A673 (cell line): ENCODE measurements at regions not wholly inside any gene's neighbourhood (a gene's known extent, or its start where the extent isn't known, plus 50 kb on each side); places are given as distances from the start of the nearest gene placed in this dataset.

ENCODE experiments used
- BruUV-seq: library from RNA; stranded (reverse); fragments of 400-500 nt; replicated peaks from 2 replicates; lab custom pipeline; 2021; lab: Mats Ljungman, UMichigan
- CTCF ChIA-PET: fragments of 300-600 bp; sonication (Branson Sonifier 250); formaldehyde crosslinking; loops from one replicate; lab custom pipeline; 2022; ENCODE audit warnings: antibody characterized with exemption; lab: Charles Lee
- POLR2A ChIA-PET: fragments of 300-600 bp; sonication (Branson Sonifier 250); formaldehyde crosslinking; loops from one replicate; lab custom pipeline; 2022; ENCODE audit warnings: antibody characterized with exemption; ENCODE audit not compliant: low non-redundant PET; lab: Charles Lee
- DNase-seq: peaks from one replicate; pipeline ENCODE4 v3.0.0-alpha.2; 2015; ENCODE audit warnings: low spot score
- H3K27ac ChIP-seq: fragments of 200-600 bp; sonication (generic); 2 replicates; pipeline ENCODE4 v1.5.1; 2016; ENCODE audit warnings: mixed run types, low read depth, mild to moderate bottlenecking, mixed read lengths, antibody characterized with exemption, low read length; ENCODE audit not compliant: poor library complexity, severe bottlenecking
- H3K27me3 ChIP-seq: fragments of 200-600 bp; sonication (generic); replicated peaks from 2 replicates; pipeline ENCODE4 v1.6.1; 2017; ENCODE audit warnings: mixed run types, low read depth, mild to moderate bottlenecking, mixed read lengths, antibody characterized with exemption, low read length; ENCODE audit not compliant: insufficient read depth, poor library complexity
- H3K36me3 ChIP-seq: fragments of 200-600 bp; sonication (generic); 2 replicates; pipeline ENCODE4 v1.6.1; 2016; ENCODE audit warnings: mixed run types, mild to moderate bottlenecking, mixed read lengths, antibody characterized with exemption, low read length; ENCODE audit not compliant: insufficient read depth, poor library complexity, severe bottlenecking
- H3K4me1 ChIP-seq: fragments of 200-600 bp; sonication (generic); 2 replicates; pipeline ENCODE4 v1.6.1; 2017; ENCODE audit warnings: mixed run types, mild to moderate bottlenecking, mixed read lengths, antibody characterized with exemption, low read length; ENCODE audit not compliant: insufficient read depth, poor library complexity, severe bottlenecking
- H3K4me3 ChIP-seq: fragments of 200-600 bp; sonication (generic); 2 replicates; pipeline ENCODE4 v1.5.1; 2016; ENCODE audit warnings: low read depth, mixed run types, mild to moderate bottlenecking, mixed read lengths, low read length; ENCODE audit not compliant: poor library complexity, severe bottlenecking
- H3K9me3 ChIP-seq: fragments of 200-600 bp; sonication (generic); 2 replicates; pipeline ENCODE4 v1.6.1; 2016; ENCODE audit warnings: mixed run types, low read depth, mild to moderate bottlenecking, mixed read lengths, antibody characterized with exemption, low read length; ENCODE audit not compliant: poor library complexity, severe bottlenecking
- EZH2 ChIP-seq: fragments of 200-600 bp; sonication (generic); IDR thresholded peaks from 2 replicates; pipeline ENCODE4 v1.6.1; 2017; ENCODE audit warnings: borderline replicate concordance, low read depth, mild to moderate bottlenecking, mixed read lengths, antibody characterized with exemption, low read length; ENCODE audit not compliant: poor library complexity, severe bottlenecking
- intact Hi-C: fragments of 100-400 bp; cut with micrococcal nuclease; formaldehyde crosslinking; loops from one replicate; pipeline ENCODE4 v1.10.0; 2022; ENCODE audit not compliant: unreplicated experiment
- TF ChIP-seq, protein P1 (sequence below): fragments of 300-800, 200-600 bp; sonication (generic); conservative IDR thresholded peaks from 2 replicates; pipeline ENCODE4 v1.5.1; 2017; ENCODE audit warnings: low read depth, mild to moderate bottlenecking, antibody characterized with exemption, low read length, moderate library complexity, mixed read lengths

DNA sequence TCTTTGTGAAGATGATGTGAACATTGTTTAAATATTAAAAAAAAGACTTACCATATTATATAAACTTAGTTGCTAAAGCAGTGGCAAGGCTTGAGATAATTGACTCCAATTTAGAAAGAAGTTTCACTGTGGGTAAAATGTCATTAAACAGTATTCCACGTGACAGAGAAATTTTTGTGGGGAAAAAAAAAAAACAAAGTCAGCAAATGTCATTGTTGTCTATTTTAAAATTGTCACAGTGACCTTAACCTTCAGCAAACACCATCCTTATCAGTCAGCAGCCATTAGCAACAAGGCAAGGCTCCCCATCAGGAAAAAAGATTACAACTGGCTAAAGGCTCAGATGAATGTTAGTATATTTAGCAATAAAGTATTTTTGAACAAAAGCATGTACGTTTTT is 99.3 kb upstream of the CDH18 start:
- no peak overlapping the region for H3K27ac ChIP-seq
- POLR2A ChIA-PET: no interaction called here
- TF ChIP-seq EZH2: no peak
- TF ChIP-seq, protein P1, sequence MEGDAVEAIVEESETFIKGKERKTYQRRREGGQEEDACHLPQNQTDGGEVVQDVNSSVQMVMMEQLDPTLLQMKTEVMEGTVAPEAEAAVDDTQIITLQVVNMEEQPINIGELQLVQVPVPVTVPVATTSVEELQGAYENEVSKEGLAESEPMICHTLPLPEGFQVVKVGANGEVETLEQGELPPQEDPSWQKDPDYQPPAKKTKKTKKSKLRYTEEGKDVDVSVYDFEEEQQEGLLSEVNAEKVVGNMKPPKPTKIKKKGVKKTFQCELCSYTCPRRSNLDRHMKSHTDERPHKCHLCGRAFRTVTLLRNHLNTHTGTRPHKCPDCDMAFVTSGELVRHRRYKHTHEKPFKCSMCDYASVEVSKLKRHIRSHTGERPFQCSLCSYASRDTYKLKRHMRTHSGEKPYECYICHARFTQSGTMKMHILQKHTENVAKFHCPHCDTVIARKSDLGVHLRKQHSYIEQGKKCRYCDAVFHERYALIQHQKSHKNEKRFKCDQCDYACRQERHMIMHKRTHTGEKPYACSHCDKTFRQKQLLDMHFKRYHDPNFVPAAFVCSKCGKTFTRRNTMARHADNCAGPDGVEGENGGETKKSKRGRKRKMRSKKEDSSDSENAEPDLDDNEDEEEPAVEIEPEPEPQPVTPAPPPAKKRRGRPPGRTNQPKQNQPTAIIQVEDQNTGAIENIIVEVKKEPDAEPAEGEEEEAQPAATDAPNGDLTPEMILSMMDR: no peak
- H3K4me1 ChIP-seq: no peaks in the 10 kb centered on the region
- no peaks in the 10 kb centered on the region for H3K27me3 ChIP-seq
- no peak for DNase-seq
- H3K36me3 ChIP-seq: no peaks in the 10 kb centered on the region
- no TSS peak for BruUV-seq
- intact Hi-C loops: no loop called here
- no peaks in the 10 kb centered on the region for H3K9me3 ChIP-seq
- no peak overlapping the region for H3K4me3 ChIP-seq
- CTCF ChIA-PET: no interaction called here

DNA sequence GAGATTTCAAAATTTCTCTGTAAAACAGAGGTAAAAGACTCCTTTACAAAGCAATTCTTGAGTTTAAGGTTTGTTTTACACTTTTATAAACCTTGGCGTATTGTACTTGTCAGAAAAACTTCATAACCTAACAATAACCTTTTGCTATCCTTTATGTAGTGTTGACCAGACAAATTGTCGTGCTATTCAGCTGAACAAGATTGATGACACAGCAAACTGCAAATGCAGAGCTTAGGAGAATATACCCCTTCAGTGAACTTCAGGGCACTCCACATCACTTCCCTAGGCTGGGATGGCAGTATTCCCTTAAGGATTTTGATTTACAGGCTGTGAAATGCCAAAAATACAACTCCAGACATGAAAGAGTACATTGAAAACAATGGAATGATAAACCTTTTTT is 89.2 kb upstream of the CDH18 start:
- ChIA-PET CTCF (no interaction called here), POLR2A (no interaction called here)
- no peak overlapping the region for H3K4me3 ChIP-seq
- BruUV-seq: no TSS peak
- no peaks in the 10 kb centered on the region for H3K36me3 ChIP-seq
- TF ChIP-seq, protein P1: no peak
- no peak for TF ChIP-seq EZH2
- H3K4me1 ChIP-seq: no peaks in the 10 kb centered on the region
- intact Hi-C loops: no loop called here
- no peak overlapping the region for H3K27ac ChIP-seq
- no peaks in the 10 kb centered on the region for H3K9me3 ChIP-seq
- no peak for DNase-seq
- no peaks in the 10 kb centered on the region for H3K27me3 ChIP-seq

DNA sequence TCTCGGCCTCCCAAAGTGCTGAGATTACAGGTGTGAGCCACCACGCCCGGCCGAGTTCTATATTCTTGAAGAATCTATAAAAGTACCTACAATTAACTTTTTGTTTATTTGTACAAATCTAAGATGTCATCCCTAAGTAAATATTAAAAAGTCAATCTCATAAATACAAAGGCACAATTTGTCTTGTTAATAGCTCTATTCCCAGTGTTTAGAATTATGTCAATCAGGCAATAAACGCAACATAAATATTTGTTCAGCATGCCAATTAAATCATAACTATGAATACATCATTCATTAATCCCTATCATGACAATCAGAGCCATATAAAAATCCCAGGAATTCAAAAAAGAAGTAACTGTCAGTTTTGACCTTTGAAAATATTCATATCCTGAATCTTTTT is 68.9 kb upstream of the CDH18 start:
- H3K4me3 ChIP-seq: no peak overlapping the region
- BruUV-seq: no TSS peak
- TF ChIP-seq, protein P1: no peak
- no peak for TF ChIP-seq EZH2
- no peaks in the 10 kb centered on the region for H3K9me3 ChIP-seq
- H3K27ac ChIP-seq: no peak overlapping the region
- intact Hi-C loops: no loop called here
- no peak for DNase-seq
- ChIA-PET CTCF (interaction anchor here (0.6 kb wide), 1 partner anchor 157 kb away, joined by 10 read pairs; no protein-coding TSS in a partner anchor), POLR2A (no interaction called here)
- no peaks in the 10 kb centered on the region for H3K36me3 ChIP-seq
- H3K4me1 ChIP-seq: no peaks in the 10 kb centered on the region
- H3K27me3 ChIP-seq: no peaks in the 10 kb centered on the region
